ENCODE measurements at regions not wholly inside any gene's neighbourhood (a gene's known extent, or its start where the extent isn't known, plus 50 kb on each side); places are given as distances from the start of the nearest gene placed in this dataset.

GRCh38 chr2:62406573-62407043 lies 99.4 kb downstream of the TMEM17 start:
- Histone ChIP-seq H3K9me3 (ENCODE audit: control insufficient read depth, insufficient read depth, low read length) (no peaks in the 10 kb centered on the region), H3K4me3 (ENCODE audit: low read depth, low read length) (no peak overlapping the region), H3K27ac (ENCODE audit: low read depth, low read length) (no peak overlapping the region), H3K27me3 (ENCODE audit: control insufficient read depth, insufficient read depth, low read length) (peaks cover 7% of the 10 kb centered on the region)
- POLR2A ChIA-PET, result no interaction called here
- DNase-seq (ENCODE audit: low read depth, low spot score), result no peak
- TF ChIP-seq CTCF (IDR thresholded peaks at IDR 0.05; ENCODE audit: low read depth, low read length), result no peak
- CTCF ChIA-PET, result no interaction called here

GRCh38 chr2:62404913-62405312 lies 101.1 kb downstream of the TMEM17 start:
- H3K4me3 ChIP-seq (ENCODE audit: low read depth, low read length), result no peak overlapping the region
- ChIA-PET CTCF (interaction anchor here (0.6 to 1.2 kb wide), 2 partner anchors 145 to 486 kb away, joined by 3 read pairs; no protein-coding TSS in a partner anchor), POLR2A (no interaction called here)
- no peak for DNase-seq (ENCODE audit: low read depth, low spot score)
- no peak for TF ChIP-seq CTCF (IDR thresholded peaks at IDR 0.05; ENCODE audit: low read depth, low read length)
- H3K27ac ChIP-seq (ENCODE audit: low read depth, low read length), result no peak overlapping the region
- H3K9me3 ChIP-seq (ENCODE audit: control insufficient read depth, insufficient read depth, low read length), result no peaks in the 10 kb centered on the region
- peaks cover 7% of the 10 kb centered on the region for H3K27me3 ChIP-seq (ENCODE audit: control insufficient read depth, insufficient read depth, low read length)

GRCh38 chr2:62402156-62402555 lies 103.8 kb downstream of the TMEM17 start:
- H3K27ac ChIP-seq (ENCODE audit: low read depth, low read length), result no peak overlapping the region
- ChIA-PET CTCF (interaction anchor here (1.9 kb wide), 1 partner anchor 9 kb away, joined by 6 read pairs; no protein-coding TSS in a partner anchor), POLR2A (no interaction called here)
- H3K4me3 ChIP-seq (ENCODE audit: low read depth, low read length), result no peak overlapping the region
- no peak for DNase-seq (ENCODE audit: low read depth, low spot score)
- no peaks in the 10 kb centered on the region for H3K9me3 ChIP-seq (ENCODE audit: control insufficient read depth, insufficient read depth, low read length)
- peaks cover 2% of the 10 kb centered on the region for H3K27me3 ChIP-seq (ENCODE audit: control insufficient read depth, insufficient read depth, low read length)
- no peak for TF ChIP-seq CTCF (IDR thresholded peaks at IDR 0.05; ENCODE audit: low read depth, low read length)

- no peaks in the 10 kb centered on the region for H3K9me3 ChIP-seq (ENCODE audit: control insufficient read depth, insufficient read depth, low read length)
- ChIA-PET CTCF (interaction anchor here (0.6 to 1.3 kb wide), 3 partner anchors 14 to 400 kb away, joined by 4 to 5 read pairs (median 4); no protein-coding TSS in a partner anchor), POLR2A (no interaction called here)
- H3K4me3 ChIP-seq (ENCODE audit: low read depth, low read length), result no peak overlapping the region
- H3K27ac ChIP-seq (ENCODE audit: low read depth, low read length), result no peak overlapping the region
- H3K27me3 ChIP-seq (ENCODE audit: control insufficient read depth, insufficient read depth, low read length), result peaks cover 2% of the 10 kb centered on the region
- TF ChIP-seq CTCF (IDR thresholded peaks at IDR 0.05; ENCODE audit: low read depth, low read length), result no peak
- DNase-seq (ENCODE audit: low read depth, low spot score), result no peak
Observed at GRCh38 chr2:62398356-62398755, 107.6 kb downstream of the TMEM17 start.

- ChIA-PET CTCF (no interaction called here), POLR2A (no interaction called here)
- H3K27ac ChIP-seq (ENCODE audit: low read depth, low read length), result no peak overlapping the region
- peaks cover 2% of the 10 kb centered on the region for H3K27me3 ChIP-seq (ENCODE audit: control insufficient read depth, insufficient read depth, low read length)
- no peak for TF ChIP-seq CTCF (IDR thresholded peaks at IDR 0.05; ENCODE audit: low read depth, low read length)
- no peak overlapping the region for H3K4me3 ChIP-seq (ENCODE audit: low read depth, low read length)
- DNase-seq (ENCODE audit: low read depth, low spot score), result no peak
- no peaks in the 10 kb centered on the region for H3K9me3 ChIP-seq (ENCODE audit: control insufficient read depth, insufficient read depth, low read length)
Observed at GRCh38 chr2:62396880-62397279, 109.1 kb downstream of the TMEM17 start.

All from AG04450 (cell line).